Activated naive CD4-positive, alpha-beta T cell treated with anti-CD3 and anti-CD28 coated beads, Interleukin-2, amount 10 ng/mL, durations not matched to agents 7 days and 5 days (primary cell): ENCODE measurements at regions not wholly inside any gene's neighbourhood (a gene's known extent, or its start where the extent isn't known, plus 50 kb on each side); places are given as distances from the start of the nearest gene placed in this dataset.

ENCODE experiments used
- CTCF ChIA-PET: fragments of 350-600 bp; sonication (Branson Sonifier 250); formaldehyde crosslinking; loops from one replicate; lab custom pipeline; 2021; ENCODE audit warnings: antibody characterized with exemption; lab: Charles Lee
- DNase-seq: peaks from one replicate; pipeline ENCODE4 v3.0.0-alpha.2; 2020
- H3K27ac Mint-ChIP-seq: one replicate; pipeline ENCODE4 v1.8.0; 2021; ENCODE audit warnings: mild to moderate bottlenecking, moderate library complexity, mixed read lengths
- H3K27me3 Mint-ChIP-seq: one replicate; pipeline ENCODE4 v1.8.0; 2021; ENCODE audit warnings: mild to moderate bottlenecking, mixed read lengths
- H3K36me3 Mint-ChIP-seq: one replicate; pipeline ENCODE4 v1.8.0; 2021; ENCODE audit warnings: mixed read lengths
- H3K4me1 Mint-ChIP-seq: one replicate; pipeline ENCODE4 v1.8.0; 2021; ENCODE audit warnings: mixed read lengths
- H3K4me3 Mint-ChIP-seq: one replicate; pipeline ENCODE4 v1.8.0; 2021; ENCODE audit warnings: mild to moderate bottlenecking, moderate library complexity, mixed read lengths
- H3K9me3 Mint-ChIP-seq: one replicate; pipeline ENCODE4 v1.8.0; 2021; ENCODE audit warnings: mixed read lengths

GRCh38 chr17:72578817-72579470 is 458.1 kb downstream of the SOX9 start:
- H3K4me3 Mint-ChIP-seq = no peak overlapping the region
- no peak overlapping the region for H3K27ac Mint-ChIP-seq
- peaks cover 87% of the 10 kb centered on the region for H3K27me3 Mint-ChIP-seq
- no peaks in the 10 kb centered on the region for H3K4me1 Mint-ChIP-seq
- H3K36me3 Mint-ChIP-seq = no peaks in the 10 kb centered on the region
- CTCF ChIA-PET = no interaction called here
- no peaks in the 10 kb centered on the region for H3K9me3 Mint-ChIP-seq
- no peak for DNase-seq

GRCh38 chr17:72579990-72580320 is 459.1 kb downstream of the SOX9 start:
- CTCF ChIA-PET = interaction anchor here (1.3 to 1.4 kb wide), 2 partner anchors 23 to 148 kb away, joined by 5 to 7 read pairs; no protein-coding TSS in a partner anchor
- Mint-ChIP-seq H3K27ac (no peak overlapping the region), H3K4me1 (no peaks in the 10 kb centered on the region), H3K9me3 (no peaks in the 10 kb centered on the region), H3K27me3 (peaks cover 77% of the 10 kb centered on the region), H3K4me3 (no peak overlapping the region), H3K36me3 (no peaks in the 10 kb centered on the region)
- DNase-seq = no peak

- Mint-ChIP-seq H3K4me1 (no peaks in the 10 kb centered on the region), H3K27me3 (peaks cover 71% of the 10 kb centered on the region), H3K9me3 (no peaks in the 10 kb centered on the region), H3K36me3 (no peaks in the 10 kb centered on the region), H3K27ac (no peak overlapping the region), H3K4me3 (no peak overlapping the region)
- no peak for DNase-seq
- CTCF ChIA-PET = interaction anchor here (1.3 to 1.4 kb wide), 2 partner anchors 24 to 147 kb away, joined by 5 to 7 read pairs; no protein-coding TSS in a partner anchor
These were observed 459.7 kb downstream of the SOX9 start for GRCh38 chr17:72580321-72581127.

- Mint-ChIP-seq H3K9me3 (no peaks in the 10 kb centered on the region), H3K27me3 (peaks cover 57% of the 10 kb centered on the region), H3K36me3 (peaks cover 3% of the 10 kb centered on the region), H3K4me1 (peaks cover 50% of the 10 kb centered on the region), H3K27ac (peak overlapping the region; percentile 79), H3K4me3 (no peak overlapping the region)
- DNase-seq = no peak
- CTCF ChIA-PET = interaction anchor here (1.0 to 3.2 kb wide), 4 partner anchors 27 to 139 kb away, joined by 3 to 25 read pairs (median 6); no protein-coding TSS in a partner anchor
These were observed 466.3 kb downstream of the SOX9 start for GRCh38 chr17:72587156-72587555.

GRCh38 chr17:72587773-72588511 is 467.1 kb downstream of the SOX9 start:
- DNase-seq = peak; percentile 58
- Mint-ChIP-seq H3K9me3 (no peaks in the 10 kb centered on the region), H3K4me3 (peak overlapping the region; percentile 21), H3K27ac (peak overlapping the region; percentile 79), H3K4me1 (peaks cover 50% of the 10 kb centered on the region), H3K27me3 (peaks cover 57% of the 10 kb centered on the region), H3K36me3 (peaks cover 3% of the 10 kb centered on the region)
- CTCF ChIA-PET = interaction anchor here (1.0 to 3.2 kb wide), 3 partner anchors 27 to 138 kb away, joined by 3 to 25 read pairs (median 9); no protein-coding TSS in a partner anchor

GRCh38 chr17:72588561-72588960 is 467.7 kb downstream of the SOX9 start:
- Mint-ChIP-seq H3K27ac (peak overlapping the region; percentile 79), H3K27me3 (peaks cover 60% of the 10 kb centered on the region), H3K4me3 (no peak overlapping the region), H3K9me3 (no peaks in the 10 kb centered on the region), H3K4me1 (peaks cover 50% of the 10 kb centered on the region), H3K36me3 (peaks cover 3% of the 10 kb centered on the region)
- CTCF ChIA-PET = interaction anchor here (2.3 to 3.2 kb wide), 2 partner anchors 28 to 137 kb away, joined by 9 to 25 read pairs; no protein-coding TSS in a partner anchor
- DNase-seq = no peak

- CTCF ChIA-PET = interaction anchor here (2.3 to 3.2 kb wide), 2 partner anchors 29 to 137 kb away, joined by 9 to 25 read pairs; no protein-coding TSS in a partner anchor
- H3K4me1 Mint-ChIP-seq = peaks cover 50% of the 10 kb centered on the region
- H3K9me3 Mint-ChIP-seq = no peaks in the 10 kb centered on the region
- peak overlapping the region; percentile 79 for H3K27ac Mint-ChIP-seq
- DNase-seq = no peak
- H3K4me3 Mint-ChIP-seq = no peak overlapping the region
- peaks cover 61% of the 10 kb centered on the region for H3K27me3 Mint-ChIP-seq
- H3K36me3 Mint-ChIP-seq = peaks cover 3% of the 10 kb centered on the region
These were observed 468.1 kb downstream of the SOX9 start for GRCh38 chr17:72588961-72589360.

GRCh38 chr17:72590382-72590781 is 469.6 kb downstream of the SOX9 start:
- Mint-ChIP-seq H3K4me1 (peaks cover 50% of the 10 kb centered on the region), H3K36me3 (peaks cover 3% of the 10 kb centered on the region), H3K27ac (no peak overlapping the region), H3K4me3 (peak overlapping the region; percentile 85), H3K27me3 (peaks cover 74% of the 10 kb centered on the region), H3K9me3 (no peaks in the 10 kb centered on the region)
- CTCF ChIA-PET = no interaction called here
- no peak for DNase-seq

- CTCF ChIA-PET = no interaction called here
- H3K4me3 Mint-ChIP-seq = peak overlapping the region; percentile 85
- DNase-seq = no peak
- peaks cover 50% of the 10 kb centered on the region for H3K4me1 Mint-ChIP-seq
- H3K36me3 Mint-ChIP-seq = peaks cover 3% of the 10 kb centered on the region
- no peaks in the 10 kb centered on the region for H3K9me3 Mint-ChIP-seq
- H3K27ac Mint-ChIP-seq = no peak overlapping the region
- peaks cover 79% of the 10 kb centered on the region for H3K27me3 Mint-ChIP-seq
These were observed 470.1 kb downstream of the SOX9 start for GRCh38 chr17:72590882-72591281.

- H3K4me3 Mint-ChIP-seq = peak overlapping the region; percentile 85
- no peaks in the 10 kb centered on the region for H3K9me3 Mint-ChIP-seq
- peak; percentile 42 for DNase-seq
- H3K36me3 Mint-ChIP-seq = peaks cover 3% of the 10 kb centered on the region
- peaks cover 49% of the 10 kb centered on the region for H3K4me1 Mint-ChIP-seq
- H3K27me3 Mint-ChIP-seq = peaks cover 79% of the 10 kb centered on the region
- CTCF ChIA-PET = interaction anchor here (0.6 to 1.1 kb wide), 3 partner anchors 133 to 207 kb away, joined by 3 to 8 read pairs (median 4); no protein-coding TSS in a partner anchor
- H3K27ac Mint-ChIP-seq = peak overlapping the region; percentile 22
These were observed 470.7 kb downstream of the SOX9 start for GRCh38 chr17:72591289-72592241.

- Mint-ChIP-seq H3K9me3 (no peaks in the 10 kb centered on the region), H3K27ac (peak overlapping the region; percentile 22), H3K4me1 (peaks cover 40% of the 10 kb centered on the region), H3K27me3 (peaks cover 87% of the 10 kb centered on the region), H3K4me3 (peak overlapping the region; percentile 85), H3K36me3 (peaks cover 3% of the 10 kb centered on the region)
- CTCF ChIA-PET = interaction anchor here (0.6 to 1.1 kb wide), 3 partner anchors 132 to 206 kb away, joined by 3 to 8 read pairs (median 4); no protein-coding TSS in a partner anchor
- DNase-seq = peak; percentile 81
These were observed 471.6 kb downstream of the SOX9 start for GRCh38 chr17:72592242-72592966.

- Mint-ChIP-seq H3K27ac (no peak overlapping the region), H3K27me3 (peaks cover 91% of the 10 kb centered on the region), H3K36me3 (peaks cover 3% of the 10 kb centered on the region), H3K4me3 (no peak overlapping the region), H3K9me3 (no peaks in the 10 kb centered on the region), H3K4me1 (peaks cover 35% of the 10 kb centered on the region)
- CTCF ChIA-PET = no interaction called here
- DNase-seq = no peak
These were observed 472.1 kb downstream of the SOX9 start for GRCh38 chr17:72592967-72593325.
